ENCODE measurements at regions not wholly inside any gene's neighbourhood (a gene's known extent, or its start where the extent isn't known, plus 50 kb on each side); places are given as distances from the start of the nearest gene placed in this dataset.

GRCh38 chr2:225806105-225806504 is 406.6 kb downstream of the NYAP2 start:
- no peak for TF ChIP-seq CTCF (IDR thresholded peaks at IDR 0.05)
- no peak for TF ChIP-seq EP300 (IDR thresholded peaks at IDR 0.05)
- TF ChIP-seq POLR2A (IDR thresholded peaks at IDR 0.05; ENCODE audit: low read depth): no peak

Measured in esophagus muscularis mucosa (tissue), 4 donors.